ENCODE measurements at regions not wholly inside any gene's neighbourhood (a gene's known extent, or its start where the extent isn't known, plus 50 kb on each side); places are given as distances from the start of the nearest gene placed in this dataset.
"Not testable (repeated sequence)": the region's sequence is repeated elsewhere in the genome, so short reads cannot be mapped to it uniquely, and the experiment has no call there.

DNA sequence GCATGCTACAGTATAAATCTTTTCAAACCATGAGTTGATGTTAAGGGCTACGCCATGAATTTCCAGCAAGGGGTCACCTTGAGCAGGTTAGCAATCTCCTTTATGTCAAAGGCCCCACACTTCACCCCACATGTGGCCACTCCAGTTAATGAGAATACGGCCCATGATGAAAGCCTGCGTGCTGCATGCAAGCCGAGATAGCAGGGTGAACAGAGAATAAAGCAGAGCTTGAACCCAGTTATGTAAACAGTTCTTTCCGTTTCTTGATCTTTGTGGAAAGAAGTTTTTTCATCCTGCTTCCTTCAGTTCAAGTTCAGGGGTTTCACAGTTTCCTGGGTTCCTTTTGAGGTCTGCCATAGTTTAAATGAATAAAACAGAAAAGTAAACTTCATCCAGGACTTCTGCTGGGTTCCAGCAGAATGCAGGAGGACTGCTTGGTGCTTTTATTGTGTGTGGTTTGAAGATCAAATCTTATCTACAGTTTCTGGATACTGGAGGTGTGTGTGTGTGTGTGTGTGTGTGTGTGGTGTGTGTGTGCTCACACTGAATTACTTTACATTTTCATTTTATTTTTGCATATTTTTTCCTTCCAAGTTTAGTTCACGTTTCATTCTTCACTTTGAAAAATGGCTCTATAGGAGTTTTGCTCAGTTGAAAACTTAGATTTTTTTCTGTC, 87.1 kb downstream of the HMHB1 start:
- DNase-seq (ENCODE audit: extremely low read depth, low read depth) = no peak

DNA sequence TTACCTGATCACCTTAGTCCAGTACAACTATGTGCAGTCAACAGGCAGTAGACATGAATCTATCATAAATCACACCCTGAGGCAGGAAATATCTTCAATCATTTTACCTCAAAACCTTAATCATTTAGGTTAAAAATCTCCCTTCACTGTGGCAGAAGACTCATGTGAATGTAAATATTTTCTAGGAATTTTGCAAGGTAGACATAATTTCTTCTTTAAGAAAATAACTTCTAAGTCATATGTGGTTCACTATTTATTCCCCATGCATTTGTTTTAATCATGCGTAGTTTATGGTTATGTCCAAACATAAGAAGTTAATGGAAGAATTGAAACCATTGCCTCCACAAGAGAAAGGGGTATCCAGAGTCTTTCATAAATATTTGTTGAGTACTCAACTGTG, 97.0 kb downstream of the HMHB1 start:
- no peak for DNase-seq (ENCODE audit: extremely low read depth, low read depth)

DNA sequence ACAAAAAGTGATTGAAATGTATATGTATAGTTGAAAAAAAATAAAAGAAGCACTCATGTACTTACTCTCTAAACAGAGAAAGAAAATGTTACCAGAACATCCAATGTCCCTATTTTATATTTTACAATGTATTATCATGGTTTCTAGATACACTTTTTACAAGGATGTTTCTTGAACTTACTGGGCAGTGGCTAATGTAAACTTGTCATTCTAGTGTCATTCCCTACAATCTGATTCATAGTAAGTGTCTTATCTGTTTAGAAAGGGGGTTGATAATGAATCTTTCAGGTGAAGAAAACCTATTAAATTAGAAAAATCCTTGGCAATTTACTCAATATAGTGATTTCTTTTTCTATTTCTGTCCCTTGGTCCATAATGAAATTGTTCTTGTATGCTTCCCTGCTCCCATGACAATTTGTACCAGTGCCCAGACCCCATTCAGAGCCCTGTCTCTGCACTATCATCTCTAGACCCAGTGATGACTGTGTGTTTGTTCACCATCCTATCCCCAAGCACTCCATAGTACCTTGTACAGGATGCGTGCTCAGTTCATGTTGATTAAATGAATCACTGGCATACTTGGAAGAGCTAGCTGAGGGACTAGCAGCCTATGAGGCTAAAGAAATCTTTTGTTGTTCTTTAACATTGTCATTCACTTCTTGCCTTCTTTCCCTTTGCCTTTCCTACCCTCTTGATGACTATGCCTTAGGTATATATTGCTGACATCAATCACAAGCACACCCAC, 101.2 kb downstream of the HMHB1 start:
- no peak for DNase-seq (ENCODE audit: extremely low read depth, low read depth)

DNA sequence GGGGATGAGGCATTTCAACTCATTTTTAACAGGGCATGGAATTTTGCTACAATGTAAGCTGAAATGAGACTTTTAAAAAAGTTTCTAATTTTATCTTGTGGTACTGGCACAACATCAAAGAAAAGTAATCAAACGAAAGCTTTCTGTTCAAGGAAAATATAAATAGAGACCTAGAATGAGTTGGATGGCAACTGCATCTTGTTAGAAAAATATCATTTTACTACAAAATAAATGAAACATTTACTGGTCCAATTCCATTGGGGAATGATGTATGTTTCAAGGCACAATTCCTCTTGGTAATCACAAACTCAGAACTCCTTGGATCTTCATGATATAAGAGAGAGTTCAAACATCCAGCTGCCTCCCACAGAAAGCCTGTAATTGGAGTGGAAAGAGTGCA, 102.8 kb downstream of the HMHB1 start:
- DNase-seq (ENCODE audit: extremely low read depth, low read depth) = no peak

DNA sequence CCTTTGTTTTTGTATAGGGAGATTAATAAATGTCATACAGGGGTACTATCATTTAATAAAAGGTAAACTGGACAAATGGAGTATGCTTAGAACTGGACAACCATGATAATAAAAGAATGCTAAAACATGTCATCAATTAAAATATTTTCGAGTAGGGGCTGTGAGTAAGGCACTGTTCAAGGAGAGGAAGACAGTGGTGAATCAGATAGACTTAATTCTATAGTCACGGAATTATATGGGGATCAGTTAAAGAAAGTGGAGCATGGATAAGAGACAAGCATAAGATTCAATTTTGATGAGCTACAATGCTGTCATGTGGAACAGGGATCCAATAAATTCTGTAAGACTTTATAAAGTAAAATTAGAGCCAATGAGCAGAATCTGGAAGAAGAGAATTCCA, 104.5 kb downstream of the HMHB1 start:
- DNase-seq (ENCODE audit: extremely low read depth, low read depth) = no peak

DNA sequence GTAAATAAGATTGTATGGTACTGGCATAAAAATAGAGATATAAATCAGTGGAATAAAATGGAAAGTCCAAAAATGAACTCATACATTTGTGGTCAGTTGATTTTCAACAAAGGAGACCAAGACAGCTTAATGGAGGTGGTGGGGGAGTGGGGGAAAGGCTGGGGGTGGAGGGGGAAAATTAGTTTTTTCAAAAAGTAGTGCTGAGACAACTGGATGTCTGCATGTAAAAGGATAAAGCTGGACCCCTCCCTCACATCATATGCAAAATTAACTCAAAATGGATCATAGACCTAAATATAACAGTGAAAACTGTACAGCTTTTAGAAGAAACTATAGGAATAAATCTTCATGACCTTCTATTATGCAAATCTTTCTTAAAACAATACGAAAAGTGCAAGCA, 107.0 kb downstream of the HMHB1 start:
- DNase-seq (ENCODE audit: extremely low read depth, low read depth) = no peak

DNA sequence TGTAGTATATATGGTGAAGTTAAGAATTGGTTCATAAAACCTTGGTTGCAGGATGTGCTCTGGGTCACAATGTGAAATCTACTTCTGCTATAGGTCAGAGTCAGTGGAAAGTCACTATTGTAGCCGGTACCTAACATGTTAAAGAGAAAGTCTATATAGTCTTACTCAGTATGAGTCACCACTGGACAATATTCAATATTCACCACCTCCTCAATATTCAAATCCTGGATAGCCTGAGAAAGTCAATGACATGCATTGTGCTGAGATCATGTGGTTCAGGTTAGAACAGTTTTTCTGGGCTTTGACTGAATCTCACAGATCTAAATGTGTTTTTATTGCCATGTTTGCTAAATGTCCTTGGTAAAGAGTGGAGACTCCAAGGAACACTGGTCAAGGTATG, 108.8 kb downstream of the HMHB1 start:
- no peak for DNase-seq (ENCODE audit: extremely low read depth, low read depth)

DNA sequence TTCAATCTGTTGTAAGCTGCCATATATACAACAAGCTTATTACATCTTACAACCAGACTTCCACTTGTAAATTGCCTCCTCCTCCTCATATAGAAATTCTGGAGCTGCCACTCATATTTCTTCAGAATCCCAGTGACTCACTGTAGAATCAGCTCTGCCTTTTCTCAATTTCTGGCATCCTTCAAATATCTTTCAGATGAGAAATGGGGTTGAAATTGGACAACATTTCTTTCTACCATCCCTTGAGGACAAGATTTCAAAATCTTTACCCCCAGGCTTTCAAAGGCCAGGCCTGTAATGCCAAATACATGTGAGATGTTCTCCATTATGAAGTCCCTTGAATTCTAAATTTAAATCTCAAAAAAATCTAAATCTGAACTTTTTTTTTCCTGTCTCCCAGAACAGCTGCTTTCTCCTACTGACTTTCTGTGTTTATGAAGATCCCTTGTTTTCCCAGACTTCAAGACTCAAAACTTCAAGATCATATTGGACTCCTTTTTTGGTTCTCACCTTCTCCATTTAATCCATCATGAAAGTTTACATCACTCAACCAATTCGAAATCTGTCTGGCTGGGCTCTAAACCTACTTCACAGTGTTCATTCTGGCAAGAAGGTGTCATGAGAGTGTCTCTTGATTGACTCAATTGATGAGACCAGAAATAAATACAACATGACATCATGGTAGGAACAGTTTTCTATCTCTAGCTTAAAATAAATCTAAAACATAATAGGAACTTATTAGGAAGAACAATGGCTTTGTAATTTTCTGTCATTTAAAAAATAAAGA, 109.8 kb downstream of the HMHB1 start:
- DNase-seq (ENCODE audit: extremely low read depth, low read depth) = peak; percentile 20

DNA sequence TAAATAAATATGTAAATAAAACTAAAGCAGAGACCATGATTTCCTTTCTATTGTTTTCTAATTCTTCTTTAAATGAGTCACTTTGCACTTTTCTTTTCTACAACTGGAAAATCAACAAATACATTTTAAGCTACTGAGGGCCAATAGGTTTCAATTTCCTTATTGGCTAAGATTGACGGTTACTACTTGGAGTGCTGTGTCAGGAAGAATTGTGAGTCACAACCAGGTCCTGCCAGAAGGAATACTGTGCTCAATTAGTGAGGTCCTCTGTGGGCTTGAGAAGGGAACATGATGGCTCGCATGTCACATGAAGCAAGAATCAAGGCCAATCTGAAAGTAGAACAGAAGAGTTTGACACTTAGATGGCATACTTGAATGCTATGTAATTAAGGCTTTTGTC, 110.8 kb downstream of the HMHB1 start:
- DNase-seq (ENCODE audit: extremely low read depth, low read depth) = no peak

DNA sequence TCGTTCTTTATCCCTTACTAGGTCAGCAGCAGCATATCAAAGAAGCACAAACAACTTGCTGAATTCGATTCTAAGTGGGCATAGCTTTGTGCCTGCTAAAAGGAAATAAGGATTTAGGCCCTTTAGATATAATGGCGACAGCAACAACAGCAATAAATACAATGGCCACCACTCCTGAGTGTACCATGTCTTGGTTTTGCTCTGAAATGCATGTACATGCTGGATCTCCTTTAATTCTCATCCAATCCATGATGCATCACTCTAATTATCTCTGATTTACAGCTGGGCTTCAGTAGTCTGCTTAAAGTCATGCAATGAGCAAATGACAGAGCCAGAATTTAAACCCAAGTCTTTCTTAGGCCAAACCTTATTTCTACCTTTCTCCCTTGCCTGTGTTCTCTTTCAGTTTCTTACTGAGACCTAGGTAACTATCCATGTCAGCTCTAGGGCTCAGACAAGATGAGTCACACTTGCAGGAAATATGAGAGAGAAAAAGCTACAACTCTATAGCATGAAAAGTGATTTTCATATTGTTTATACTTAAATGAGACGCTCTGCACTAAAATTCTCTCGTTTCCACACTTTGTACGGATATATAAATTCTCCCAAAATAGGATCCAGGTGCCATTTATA, 111.8 kb downstream of the HMHB1 start:
- DNase-seq (ENCODE audit: extremely low read depth, low read depth) = no peak

DNA sequence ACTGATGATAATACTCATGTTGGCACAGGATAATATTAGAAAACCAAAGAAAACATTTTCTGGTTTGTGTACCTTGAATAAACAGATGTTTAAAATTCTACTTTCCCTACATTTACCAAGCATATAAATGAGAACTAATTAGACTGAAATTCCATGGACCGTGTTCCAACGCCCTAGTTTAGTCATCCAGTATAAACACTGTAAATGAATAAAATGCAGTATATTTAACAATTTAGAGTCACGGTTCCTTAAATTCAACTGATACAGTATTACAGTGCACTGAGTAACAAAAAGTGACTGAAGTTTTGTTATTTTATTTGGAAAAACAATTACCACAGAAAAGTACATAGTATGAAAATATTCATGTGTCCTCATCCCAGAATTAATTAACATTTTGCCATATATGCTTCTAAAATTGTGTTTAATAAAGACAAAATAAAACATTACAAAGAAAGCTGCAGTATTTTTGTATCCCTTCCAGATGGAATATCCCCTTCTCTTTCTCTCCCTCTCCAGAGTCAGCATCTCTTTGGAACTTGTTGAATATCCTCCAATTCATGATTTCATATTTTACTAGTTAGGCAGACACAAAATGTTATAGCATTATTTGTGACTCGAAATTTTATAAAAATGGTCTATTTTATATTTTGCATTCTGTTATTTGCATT, 112.5 kb downstream of the HMHB1 start:
- DNase-seq (ENCODE audit: extremely low read depth, low read depth) = no peak

DNA sequence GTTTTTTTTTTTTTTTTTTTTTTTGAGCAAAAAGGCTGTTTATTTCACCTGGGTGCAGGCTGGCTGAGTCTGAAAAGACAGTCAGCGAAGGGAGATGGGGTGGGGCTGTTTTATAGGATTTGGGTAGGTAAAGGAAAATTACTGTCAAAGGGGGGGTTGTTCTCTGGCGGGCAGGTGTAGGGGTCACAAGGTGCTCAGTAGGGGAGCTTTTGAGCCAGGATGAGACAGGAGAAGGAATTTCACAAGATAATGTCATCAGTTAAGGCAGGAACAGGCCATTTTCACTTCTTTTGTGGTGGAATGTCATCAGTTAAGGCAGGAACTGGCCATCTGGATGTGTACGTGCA, 113.0 kb downstream of the HMHB1 start:
- DNase-seq (ENCODE audit: extremely low read depth, low read depth) = not testable (repeated sequence)

DNA sequence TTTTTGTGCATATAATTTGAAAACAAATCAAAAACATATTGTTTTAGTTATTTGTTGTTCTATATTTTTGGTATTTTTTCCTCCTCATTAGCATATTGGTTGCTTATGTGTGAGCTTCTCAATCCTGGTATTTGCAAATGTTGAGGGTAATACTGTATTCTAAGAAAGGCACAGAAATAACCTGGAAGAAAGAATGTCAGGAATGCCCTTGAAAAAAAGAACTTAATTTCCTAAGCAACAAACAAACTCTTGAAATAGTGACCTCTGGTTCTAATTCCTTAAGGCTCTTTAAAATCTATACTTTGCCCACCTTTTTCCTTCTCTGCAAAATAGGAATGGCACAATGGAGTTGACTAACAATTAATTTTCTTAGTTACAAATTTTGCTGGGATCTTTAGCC, 117.5 kb downstream of the HMHB1 start:
- DNase-seq (ENCODE audit: extremely low read depth, low read depth) = no peak

DNA sequence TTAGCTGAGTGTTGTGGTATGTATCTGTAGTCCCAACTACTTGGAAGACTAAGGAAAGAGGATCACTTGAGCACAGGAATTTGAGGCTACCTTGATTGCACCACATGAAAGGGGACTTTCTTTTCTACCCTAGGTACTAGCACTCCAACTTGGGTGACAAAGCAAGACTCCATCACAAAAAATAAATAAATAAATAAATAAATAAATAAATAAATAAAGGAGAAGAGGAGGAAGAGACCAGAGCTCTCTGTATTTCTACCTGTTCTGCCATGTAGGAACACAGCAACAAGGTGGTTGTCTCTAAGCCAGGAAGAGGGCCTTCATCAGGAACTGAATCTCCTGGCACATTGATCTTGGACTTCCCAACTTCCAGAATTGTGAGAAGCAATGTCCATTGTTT, 118.6 kb downstream of the HMHB1 start:
- DNase-seq (ENCODE audit: extremely low read depth, low read depth) = no peak

DNA sequence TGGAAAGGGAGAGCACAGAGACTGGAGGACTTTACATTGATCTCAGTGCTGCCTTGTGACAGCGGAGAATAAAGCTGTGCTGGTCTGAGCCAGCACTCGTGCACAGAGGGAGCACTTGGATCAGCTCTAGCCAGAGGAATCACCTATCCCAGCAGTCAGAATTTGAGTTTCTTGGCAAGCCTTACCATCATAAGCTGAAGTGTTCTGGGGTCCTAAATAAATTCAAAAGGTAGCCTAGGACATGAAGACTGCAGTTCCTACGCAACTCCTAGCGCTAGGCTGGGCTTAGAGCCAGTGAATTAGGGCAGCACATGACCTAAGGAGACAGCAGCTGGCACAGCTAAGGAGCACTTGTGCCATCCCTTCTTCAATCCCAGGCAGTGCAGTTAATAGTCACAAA, 119.5 kb downstream of the HMHB1 start:
- no peak for DNase-seq (ENCODE audit: extremely low read depth, low read depth)

DNA sequence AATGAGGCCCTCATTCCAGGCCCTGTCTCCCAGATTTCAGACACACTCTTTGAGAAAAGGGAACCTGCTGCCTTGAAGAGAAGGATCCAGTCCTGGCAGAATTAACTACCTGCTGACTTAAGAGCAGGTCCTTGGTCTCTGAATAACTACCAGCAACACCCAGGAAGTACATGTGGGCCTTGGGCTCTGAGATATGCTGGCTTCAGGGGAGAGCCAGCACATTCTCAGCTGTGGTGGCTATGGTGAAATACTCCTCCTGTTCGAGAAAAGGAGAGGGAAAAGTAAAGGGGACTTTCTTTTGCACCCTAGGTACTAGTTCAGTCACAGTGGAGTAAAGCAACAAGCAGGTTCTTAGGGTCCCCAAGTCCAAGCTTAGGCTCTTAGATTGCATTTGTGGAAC, 120.0 kb downstream of the HMHB1 start:
- no peak for DNase-seq (ENCODE audit: extremely low read depth, low read depth)

DNA sequence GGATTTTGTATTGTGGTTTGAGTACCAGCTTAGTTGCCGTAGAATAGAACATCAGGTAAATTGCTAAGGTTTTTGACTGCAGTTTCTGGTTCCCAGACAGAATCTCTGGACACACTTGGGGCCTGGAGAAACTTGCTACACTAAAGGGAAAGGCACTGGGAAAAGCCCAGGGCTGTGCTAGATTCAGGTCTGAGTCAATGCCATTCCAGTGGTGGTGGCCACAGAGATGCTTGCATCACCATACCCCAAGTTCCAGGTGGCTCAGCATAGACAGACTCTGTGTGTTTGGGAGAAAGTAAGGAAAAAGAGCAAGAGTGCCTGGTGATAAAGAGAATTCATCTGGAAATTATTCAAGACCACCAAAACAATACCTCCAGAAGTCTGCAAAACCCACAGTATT, 120.6 kb downstream of the HMHB1 start:
- no peak for DNase-seq (ENCODE audit: extremely low read depth, low read depth)

DNA sequence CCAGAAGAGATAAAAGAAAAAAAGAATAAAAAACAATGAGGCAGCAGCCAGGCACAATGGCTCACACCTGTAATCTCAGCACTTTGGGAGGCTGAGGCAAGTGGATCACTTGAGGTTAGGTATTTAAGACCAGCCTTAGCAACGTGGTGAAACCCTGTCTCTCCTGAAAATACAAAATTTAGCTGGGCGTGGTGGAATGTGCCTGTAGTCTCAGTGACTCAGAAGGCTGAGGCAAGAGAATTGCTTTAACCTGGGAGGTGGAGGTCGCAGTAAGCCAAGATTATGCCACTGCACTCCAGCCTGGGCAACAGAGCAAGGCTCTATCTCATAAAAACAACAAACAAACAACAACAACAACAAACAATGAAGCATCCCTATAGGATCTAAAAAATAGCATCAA, 121.5 kb downstream of the HMHB1 start:
- no peak for DNase-seq (ENCODE audit: extremely low read depth, low read depth)

DNA sequence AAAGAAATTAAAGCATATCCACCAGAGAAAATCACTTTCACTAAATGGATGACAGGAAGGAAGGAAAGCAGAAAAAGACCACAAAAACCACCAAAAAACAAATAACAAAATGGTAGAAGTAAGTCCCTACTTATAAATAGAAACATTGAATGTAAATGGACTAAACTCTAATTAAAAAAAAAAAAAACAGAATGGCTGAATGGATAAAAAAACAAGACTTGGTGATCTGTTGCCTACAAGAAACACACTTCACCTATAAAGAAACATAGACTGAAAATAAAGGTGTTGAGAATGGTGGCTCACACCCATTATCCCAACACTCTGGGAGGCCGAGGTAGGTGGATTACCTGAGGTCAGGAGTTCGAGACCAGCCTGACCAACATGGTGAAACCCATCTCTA, 122.9 kb downstream of the HMHB1 start:
- DNase-seq (ENCODE audit: extremely low read depth, low read depth) = no peak

DNA sequence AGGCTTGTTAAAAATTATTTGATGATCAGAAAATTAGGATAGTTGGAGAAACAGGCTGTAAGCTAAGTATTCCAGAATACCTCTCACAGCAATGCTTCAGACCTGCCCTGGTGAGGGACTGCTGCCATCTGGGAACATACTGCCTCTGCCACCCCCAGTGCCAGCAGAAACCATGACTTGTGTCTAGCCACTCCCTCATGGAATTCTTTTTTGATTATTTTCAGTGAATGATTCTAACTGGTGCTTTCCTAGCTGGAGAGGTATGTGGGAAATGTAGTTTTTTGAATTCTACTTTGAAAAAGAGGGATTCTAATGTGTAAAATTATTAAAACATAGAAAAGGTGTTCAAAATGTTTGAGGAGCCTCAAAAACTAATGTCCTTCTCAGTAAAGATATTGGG, 126.3 kb downstream of the HMHB1 start:
- DNase-seq (ENCODE audit: extremely low read depth, low read depth) = no peak

DNA sequence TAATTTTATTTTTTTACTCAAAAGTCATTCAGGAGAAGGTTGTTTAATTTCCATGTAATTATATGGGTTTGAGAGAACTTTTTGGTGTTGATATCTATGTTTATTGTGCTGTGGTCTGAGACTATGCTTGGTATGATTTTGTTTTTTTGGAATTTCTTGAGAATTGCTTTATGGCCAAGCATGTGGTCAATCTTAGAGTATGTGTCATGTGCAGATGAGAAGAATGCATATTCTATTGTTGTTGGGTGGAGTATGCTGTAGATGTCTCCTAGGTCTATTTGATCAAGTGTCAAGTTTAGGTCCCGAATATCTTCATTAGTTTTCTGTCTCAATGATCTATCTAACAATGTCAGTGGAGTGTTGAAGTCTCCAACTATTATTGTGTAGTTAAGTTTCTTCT, 134.9 kb downstream of the HMHB1 start:
- no peak for DNase-seq (ENCODE audit: extremely low read depth, low read depth)

All from NCI-H460 (cell line).